HT1080 (cell line): ENCODE measurements at regions not wholly inside any gene's neighbourhood (a gene's known extent, or its start where the extent isn't known, plus 50 kb on each side); places are given as distances from the start of the nearest gene placed in this dataset.
A peak's percentile ranks its signal among the peaks of the same experiment; 100 is the strongest.

ENCODE experiments used
- DNase-seq: peaks from one replicate; pipeline ENCODE4 v3.0.0-alpha.2; 2015; ENCODE audit warnings: low read depth

- no peak for DNase-seq
Observed at GRCh38 chr2:147511491-147511948, 333.3 kb upstream of the ACVR2A start.

GRCh38 chr2:147509821-147510220 is 335.0 kb upstream of the ACVR2A start:
- no peak for DNase-seq

GRCh38 chr2:147506889-147507288 is 337.9 kb upstream of the ACVR2A start:
- no peak for DNase-seq

- DNase-seq: no peak
Observed at GRCh38 chr2:147502711-147503290, 342.0 kb upstream of the ACVR2A start.

GRCh38 chr2:147501968-147502367 is 342.9 kb upstream of the ACVR2A start:
- DNase-seq: peak; percentile 41

GRCh38 chr2:147500819-147501395 is 343.9 kb upstream of the ACVR2A start:
- no peak for DNase-seq

- DNase-seq: no peak
Observed at GRCh38 chr2:147500229-147500628, 344.6 kb upstream of the ACVR2A start.

GRCh38 chr2:147499785-147500184 is 345.0 kb upstream of the ACVR2A start:
- DNase-seq: no peak

GRCh38 chr2:147495734-147496133 is 349.1 kb upstream of the ACVR2A start:
- DNase-seq: peak; percentile 52

GRCh38 chr2:147492471-147492870 is 352.4 kb upstream of the ACVR2A start:
- DNase-seq: no peak

- DNase-seq: no peak
Observed at GRCh38 chr2:147491506-147491905, 353.3 kb upstream of the ACVR2A start.

GRCh38 chr2:147490401-147491261 is 354.2 kb upstream of the ACVR2A start:
- no peak for DNase-seq

- DNase-seq: no peak
Observed at GRCh38 chr2:147488472-147488871, 356.4 kb upstream of the ACVR2A start.

GRCh38 chr2:147487978-147488289 is 356.9 kb upstream of the ACVR2A start:
- DNase-seq: no peak

GRCh38 chr2:147487286-147487977 is 357.4 kb upstream of the ACVR2A start:
- no peak for DNase-seq

- no peak for DNase-seq
Observed at GRCh38 chr2:147485210-147485851, 359.5 kb upstream of the ACVR2A start.

GRCh38 chr2:147483911-147484310 is 360.9 kb upstream of the ACVR2A start:
- no peak for DNase-seq

GRCh38 chr2:147482916-147483669 is 361.7 kb upstream of the ACVR2A start:
- DNase-seq: no peak

- no peak for DNase-seq
Observed at GRCh38 chr2:147482111-147482895, 362.5 kb upstream of the ACVR2A start.

- DNase-seq: no peak
Observed at GRCh38 chr2:147479358-147479757, 365.5 kb upstream of the ACVR2A start.
